HG03045 (cell line): ENCODE measurements at regions not wholly inside any gene's neighbourhood (a gene's known extent, or its start where the extent isn't known, plus 50 kb on each side); places are given as distances from the start of the nearest gene placed in this dataset.

Experiments used
- ATAC-seq: cut with Tn5 transposase; IDR thresholded peaks from one replicate; pipeline ENCODE4 v1.9.1; 2021; ENCODE audit warnings: mild to moderate bottlenecking, moderate library complexity; ENCODE audit not compliant: unreplicated experiment

- ATAC-seq = no peak
These were observed 308.5 kb downstream of the CENPC start for GRCh38 chr4:67236788-67237187.

GRCh38 chr4:67236318-67236717 lies 309.0 kb downstream of the CENPC start:
- ATAC-seq = no peak

- ATAC-seq = no peak
These were observed 311.0 kb downstream of the CENPC start for GRCh38 chr4:67234296-67234695.

- no peak for ATAC-seq
These were observed 316.2 kb downstream of the CENPC start for GRCh38 chr4:67229148-67229547.

GRCh38 chr4:67220861-67221260 lies 324.4 kb downstream of the CENPC start:
- ATAC-seq = no peak

GRCh38 chr4:67218883-67219282 lies 326.4 kb downstream of the CENPC start:
- ATAC-seq = no peak

- ATAC-seq = no peak
These were observed 337.3 kb downstream of the CENPC start for GRCh38 chr4:67207941-67208441.

GRCh38 chr4:67204441-67204840 lies 340.9 kb downstream of the CENPC start:
- no peak for ATAC-seq

- no peak for ATAC-seq
These were observed 344.0 kb downstream of the CENPC start for GRCh38 chr4:67201334-67201733.

- no peak for ATAC-seq
These were observed 346.6 kb downstream of the CENPC start for GRCh38 chr4:67198727-67199126.

GRCh38 chr4:67167849-67168248 lies 377.5 kb downstream of the CENPC start:
- no peak for ATAC-seq

GRCh38 chr4:67162690-67163089 lies 382.6 kb downstream of the CENPC start:
- ATAC-seq = no peak

- no peak for ATAC-seq
These were observed 384.0 kb downstream of the CENPC start for GRCh38 chr4:67161311-67161710.

- no peak for ATAC-seq
These were observed 384.9 kb downstream of the CENPC start for GRCh38 chr4:67160394-67160793.

GRCh38 chr4:67158666-67159065 lies 386.6 kb downstream of the CENPC start:
- ATAC-seq = no peak

- no peak for ATAC-seq
These were observed 392.3 kb downstream of the CENPC start for GRCh38 chr4:67152976-67153375.

- ATAC-seq = no peak
These were observed 393.6 kb downstream of the CENPC start for GRCh38 chr4:67151376-67152343.

- ATAC-seq = no peak
These were observed 403.7 kb downstream of the CENPC start for GRCh38 chr4:67141586-67141985.

GRCh38 chr4:67134616-67135015 lies 410.7 kb downstream of the CENPC start:
- no peak for ATAC-seq

GRCh38 chr4:67133162-67133561 lies 412.1 kb downstream of the CENPC start:
- ATAC-seq = no peak

- ATAC-seq = peak; percentile 92
These were observed 414.1 kb downstream of the CENPC start for GRCh38 chr4:67131224-67131623.

- no peak for ATAC-seq
These were observed 414.9 kb downstream of the CENPC start for GRCh38 chr4:67130411-67130810.
